MV-4-11 (cell line): ENCODE measurements at regions not wholly inside any gene's neighbourhood (a gene's known extent, or its start where the extent isn't known, plus 50 kb on each side); places are given as distances from the start of the nearest gene placed in this dataset.

Experiments
- DNase-seq: peaks from one replicate; lab custom pipeline; 2025; lab: John Stamatoyannopoulos, UW

- DNase-seq, result no peak
These were observed 817.1 kb downstream of the TLR4 start for GRCh38 chr9:118521261-118521660.

GRCh38 chr9:118522093-118523028 lies 818.2 kb downstream of the TLR4 start:
- DNase-seq, result peak; percentile 38

DNA sequence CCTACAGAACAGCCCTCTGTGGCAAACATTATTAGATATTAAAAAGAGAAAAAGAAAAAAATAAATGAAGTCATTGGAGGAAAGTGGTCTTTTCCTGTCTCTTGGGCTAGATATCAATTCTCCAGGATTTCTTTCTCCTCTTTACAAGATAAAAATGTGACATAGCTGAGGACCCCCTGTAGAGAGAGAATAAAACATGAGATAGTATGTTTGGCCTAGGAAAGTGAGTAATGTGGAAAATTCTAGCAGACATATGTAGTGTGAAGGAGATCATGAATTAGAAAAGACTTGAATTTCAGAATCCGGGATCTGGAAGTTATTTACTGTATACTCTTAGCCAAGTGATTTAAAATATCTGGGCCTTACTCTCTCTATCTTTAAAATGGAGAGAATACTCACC lies 823.1 kb downstream of the TLR4 start:
- DNase-seq, result no peak

DNA sequence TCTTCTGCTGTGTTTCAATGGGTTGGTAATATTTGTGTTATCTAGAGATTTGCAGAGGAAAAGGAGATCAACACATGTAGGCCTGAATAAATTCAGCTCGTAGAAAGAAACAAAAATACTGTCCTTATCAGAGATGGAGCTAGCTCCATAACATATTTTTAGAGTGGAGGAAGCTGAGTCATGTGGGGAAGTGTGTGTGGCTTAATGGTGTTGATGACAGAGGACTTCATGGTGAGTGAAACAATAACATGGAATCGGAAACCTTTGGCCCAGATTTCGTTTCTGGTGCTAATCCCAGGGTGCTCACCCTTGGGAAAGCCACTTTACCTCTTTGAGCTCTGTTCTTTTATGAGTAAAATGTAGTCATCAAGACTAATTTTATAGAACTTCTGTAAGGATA lies 825.0 kb downstream of the TLR4 start:
- peak; percentile 42 for DNase-seq

GRCh38 chr9:118529624-118530214 lies 825.5 kb downstream of the TLR4 start:
- no peak for DNase-seq

GRCh38 chr9:118532592-118532991 lies 828.4 kb downstream of the TLR4 start:
- DNase-seq, result no peak

DNA sequence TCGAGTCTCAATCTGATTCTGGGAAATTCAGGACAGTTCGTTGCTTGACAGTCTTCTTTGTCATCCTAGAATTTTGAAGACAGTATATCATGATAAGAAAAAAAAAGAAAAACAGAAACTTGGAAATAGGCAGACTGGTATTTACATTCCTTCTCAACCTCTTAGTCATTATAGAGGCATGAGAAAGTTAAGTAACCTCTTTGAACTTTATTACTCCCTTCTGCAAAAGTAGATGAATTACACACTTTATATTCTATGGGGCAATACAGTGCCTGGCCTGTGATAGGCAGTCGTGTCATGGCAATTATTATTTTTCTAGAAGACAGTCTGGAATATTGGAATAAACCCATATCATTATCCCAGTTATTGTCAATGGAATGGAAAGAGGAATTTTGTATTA lies 828.9 kb downstream of the TLR4 start:
- DNase-seq, result no peak

DNA sequence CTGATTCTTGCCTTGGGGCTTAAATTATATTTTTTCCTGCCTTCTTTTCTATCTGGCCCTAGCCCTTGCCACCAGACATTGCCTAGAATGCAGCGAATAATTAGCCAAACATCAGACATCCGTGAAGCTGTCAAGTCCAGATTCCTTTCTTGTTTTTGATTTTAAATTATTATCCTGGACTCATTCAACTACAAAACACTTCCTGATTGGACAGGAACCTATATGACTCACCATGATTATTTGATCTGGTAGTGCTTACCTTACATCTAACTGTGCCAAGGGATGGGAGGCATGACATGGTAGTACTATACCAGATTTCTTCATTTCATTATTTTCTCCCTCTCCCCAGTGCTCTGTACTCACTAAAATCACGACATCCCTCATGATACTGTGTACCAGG lies 829.6 kb downstream of the TLR4 start:
- no peak for DNase-seq

DNA sequence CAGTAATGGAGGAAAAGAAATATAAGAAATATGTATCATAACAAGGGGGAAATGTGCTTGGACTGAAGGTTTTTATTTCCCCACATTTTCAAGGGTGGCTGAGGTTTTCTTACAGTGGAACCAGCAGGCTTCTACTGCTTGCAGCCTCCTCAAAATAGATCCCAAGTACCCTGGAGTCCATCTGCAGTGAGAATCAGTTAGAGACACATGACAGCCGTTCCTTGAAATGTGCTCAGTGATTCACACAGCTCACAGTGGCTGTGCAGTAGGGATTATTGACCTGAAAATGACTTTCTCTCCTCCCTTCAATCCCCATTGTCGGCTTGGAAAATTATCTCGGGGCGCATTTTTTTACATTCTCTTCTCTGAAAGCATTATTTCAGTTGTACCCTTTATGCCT lies 832.0 kb downstream of the TLR4 start:
- DNase-seq, result no peak

DNA sequence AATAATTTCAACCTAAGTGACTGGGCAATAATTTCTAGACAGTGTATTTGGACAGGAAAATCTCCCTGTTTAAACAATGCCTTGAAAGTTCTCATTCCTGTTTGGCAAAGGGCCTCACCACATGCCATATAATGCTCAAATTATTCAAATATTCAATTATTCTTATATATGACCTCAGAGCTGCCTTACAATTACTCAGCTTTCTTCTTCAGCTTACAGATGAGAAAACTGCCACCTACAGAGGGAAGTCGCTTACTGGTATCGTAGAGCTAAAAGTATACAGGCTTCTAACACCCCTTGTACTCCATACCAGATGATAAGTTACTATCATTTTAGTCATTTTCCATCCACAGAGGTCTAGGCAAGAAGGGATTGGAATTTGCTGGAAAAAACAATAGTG lies 830.3 kb downstream of the BRINP1 start:
- no peak for DNase-seq

- no peak for DNase-seq
These were observed 815.8 kb downstream of the BRINP1 start for GRCh38 chr9:118553465-118553864.

GRCh38 chr9:118554987-118555386 lies 814.2 kb downstream of the BRINP1 start:
- DNase-seq, result no peak

DNA sequence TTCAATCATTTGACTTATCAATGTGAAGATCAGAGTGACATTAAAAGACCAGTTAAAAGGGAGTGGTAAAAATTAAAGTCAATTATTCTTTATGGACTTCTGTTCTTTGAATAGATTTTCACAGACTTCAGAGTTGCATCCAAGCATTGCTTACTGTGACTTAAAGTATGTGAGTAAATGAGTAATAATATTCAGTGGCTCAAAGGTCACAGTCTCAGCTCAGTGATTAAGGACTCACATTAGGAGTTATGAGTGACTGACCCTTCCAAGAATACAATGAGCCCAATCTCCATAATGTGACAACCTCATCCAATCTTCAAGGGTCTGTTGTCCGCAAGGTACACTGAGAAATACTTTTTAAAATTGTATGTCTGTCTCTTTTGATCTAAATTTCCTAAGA lies 811.2 kb downstream of the BRINP1 start:
- DNase-seq, result no peak

GRCh38 chr9:118558891-118559290 lies 810.3 kb downstream of the BRINP1 start:
- no peak for DNase-seq

- DNase-seq, result no peak
These were observed 808.2 kb downstream of the BRINP1 start for GRCh38 chr9:118561051-118561450.

GRCh38 chr9:118563677-118564076 lies 805.6 kb downstream of the BRINP1 start:
- no peak for DNase-seq

DNA sequence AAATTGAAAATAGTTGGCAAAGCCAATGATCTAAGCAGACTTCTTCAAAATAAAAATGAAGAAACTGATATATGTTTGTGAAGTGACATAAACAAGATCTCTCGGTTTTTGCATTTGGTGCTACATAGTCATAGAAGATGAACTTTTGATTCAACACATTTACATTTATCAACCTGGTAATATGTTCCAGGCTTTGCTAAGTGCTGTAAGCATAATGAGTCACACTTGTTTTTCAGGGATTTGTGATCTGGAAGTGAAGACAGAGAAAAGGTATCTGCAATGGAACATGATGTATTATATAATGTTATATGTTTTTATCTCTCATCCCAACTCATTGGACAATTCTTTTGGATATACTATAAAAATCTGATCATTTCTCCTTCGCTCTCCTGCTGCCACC lies 801.4 kb downstream of the BRINP1 start:
- no peak for DNase-seq

DNA sequence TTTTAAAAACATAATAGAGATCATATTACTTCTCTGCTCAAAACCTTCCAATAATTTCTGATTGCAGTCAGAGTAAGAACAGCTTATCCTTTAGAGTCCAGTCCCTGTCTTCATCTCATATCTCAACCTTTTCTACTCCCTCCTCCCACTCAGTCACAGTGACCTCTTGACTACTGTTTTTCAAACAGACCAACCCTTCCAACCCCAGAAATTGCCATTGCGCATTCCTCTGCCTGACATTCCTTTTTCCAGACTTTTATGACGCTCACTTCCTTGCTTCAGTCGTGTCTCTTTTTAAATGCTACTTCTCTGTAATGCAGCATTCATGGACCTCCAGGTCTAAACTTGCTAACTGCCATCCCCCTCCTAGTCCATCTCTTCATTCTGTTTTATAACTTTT lies 800.5 kb downstream of the BRINP1 start:
- DNase-seq, result no peak

- DNase-seq, result no peak
These were observed 800.1 kb downstream of the BRINP1 start for GRCh38 chr9:118569148-118569547.

GRCh38 chr9:118570066-118570465 lies 799.2 kb downstream of the BRINP1 start:
- no peak for DNase-seq

GRCh38 chr9:118575341-118576070 lies 793.7 kb downstream of the BRINP1 start:
- no peak for DNase-seq

DNA sequence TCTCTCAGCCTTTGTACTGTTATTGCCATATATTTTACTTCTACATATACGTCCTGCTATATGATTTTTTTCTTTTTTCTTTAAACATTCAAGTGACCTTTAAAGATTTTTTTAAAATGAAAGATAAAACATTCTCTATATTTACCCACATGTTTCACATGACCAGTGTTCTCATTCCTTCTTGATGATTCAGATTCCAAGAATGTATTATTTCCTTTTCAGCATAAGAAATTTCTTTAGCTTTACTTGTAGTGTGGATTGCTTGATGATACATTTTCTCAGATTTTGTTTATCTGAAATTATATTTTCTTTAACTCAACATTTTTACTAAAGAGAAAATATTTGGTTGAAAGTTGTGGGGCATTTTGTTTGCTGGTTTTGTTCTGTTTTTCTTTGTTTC lies 792.1 kb downstream of the BRINP1 start:
- no peak for DNase-seq

DNA sequence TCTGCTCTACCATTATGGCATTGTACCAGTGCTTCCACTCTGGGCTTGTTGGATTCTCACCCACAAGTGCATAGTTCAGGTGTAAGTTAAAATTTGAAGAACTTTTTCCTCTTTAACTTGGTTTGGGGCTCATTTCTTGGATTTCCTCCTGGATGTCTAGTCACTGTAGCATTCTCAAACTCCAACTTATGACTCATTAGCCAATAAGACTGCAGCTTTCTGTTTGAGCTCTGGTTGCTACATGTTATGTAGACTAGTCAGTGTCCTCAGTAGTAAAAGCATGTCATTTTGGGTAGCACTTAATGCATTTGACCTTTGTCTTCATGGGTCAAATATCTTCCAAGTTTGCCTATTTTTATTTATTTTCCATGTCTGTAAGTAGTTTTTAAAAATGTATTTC lies 790.8 kb downstream of the BRINP1 start:
- DNase-seq, result no peak
